HG03159 (cell line): ENCODE measurements at regions not wholly inside any gene's neighbourhood (a gene's known extent, or its start where the extent isn't known, plus 50 kb on each side); places are given as distances from the start of the nearest gene placed in this dataset.

Experiments
- ATAC-seq: cut with Tn5 transposase; IDR thresholded peaks from one replicate; pipeline ENCODE4 v1.9.1; 2021; ENCODE audit warnings: mild to moderate bottlenecking, moderate library complexity; ENCODE audit not compliant: unreplicated experiment

GRCh38 chr13:74973935-74974879 is 507.8 kb downstream of the TBC1D4 start:
- ATAC-seq: no peak

DNA sequence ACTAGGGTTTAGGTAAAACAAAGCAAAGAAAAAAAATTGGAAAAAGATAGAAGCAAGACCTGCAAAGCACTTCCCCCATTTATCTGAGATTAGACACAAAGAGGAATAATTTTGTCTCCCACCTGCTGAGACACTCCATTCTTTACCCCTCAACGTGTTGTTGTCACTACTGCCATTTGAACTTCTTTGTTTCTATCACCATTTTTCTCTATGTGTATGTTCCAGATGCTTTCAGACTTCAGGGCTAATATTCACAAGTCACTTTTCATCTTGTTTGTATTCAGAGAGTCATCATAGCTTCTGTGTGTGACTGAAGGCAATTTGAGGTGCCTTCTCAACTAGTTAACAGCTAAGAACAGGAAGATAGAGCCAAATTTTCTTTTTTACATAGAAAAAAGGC is 512.5 kb downstream of the TBC1D4 start:
- ATAC-seq: no peak

GRCh38 chr13:74966814-74967424 is 515.0 kb downstream of the TBC1D4 start:
- ATAC-seq: no peak

DNA sequence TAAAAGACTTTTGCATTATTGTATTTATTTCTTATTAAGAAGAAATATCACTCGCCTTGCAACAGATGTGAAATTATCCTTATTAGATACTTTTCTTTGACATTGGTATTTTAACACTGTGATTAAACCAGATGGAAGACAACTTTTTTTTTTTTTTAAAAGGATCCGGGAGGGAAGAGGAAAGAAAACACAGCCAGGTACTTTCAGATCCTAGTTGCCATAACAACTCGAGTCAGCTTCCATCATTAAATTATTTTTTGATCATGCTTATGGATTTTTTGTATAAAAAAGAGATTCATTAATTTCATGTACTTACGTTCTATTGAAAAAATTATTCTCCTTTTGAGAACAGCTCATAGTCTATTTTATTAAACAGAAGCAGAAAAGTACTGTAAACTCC is 515.7 kb downstream of the TBC1D4 start:
- ATAC-seq: no peak

DNA sequence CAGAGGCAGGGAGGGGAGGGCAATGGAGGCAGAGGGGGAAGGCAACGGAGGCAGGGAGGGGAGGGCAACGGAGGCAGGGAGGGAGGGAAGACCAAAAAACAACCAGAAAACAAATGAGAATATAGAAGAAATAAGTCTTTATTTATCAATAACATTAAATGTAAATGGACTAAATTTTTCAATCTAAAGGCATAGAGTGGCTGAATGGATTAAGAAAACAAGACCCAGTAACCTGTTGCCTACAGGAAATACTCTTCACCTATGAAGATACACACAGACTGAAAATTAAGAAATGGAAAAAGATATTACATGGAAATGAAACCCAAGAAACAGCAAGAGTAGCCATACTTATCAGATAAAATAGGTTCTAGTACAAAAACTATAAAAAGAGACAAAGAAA is 536.3 kb downstream of the TBC1D4 start:
- no peak for ATAC-seq

DNA sequence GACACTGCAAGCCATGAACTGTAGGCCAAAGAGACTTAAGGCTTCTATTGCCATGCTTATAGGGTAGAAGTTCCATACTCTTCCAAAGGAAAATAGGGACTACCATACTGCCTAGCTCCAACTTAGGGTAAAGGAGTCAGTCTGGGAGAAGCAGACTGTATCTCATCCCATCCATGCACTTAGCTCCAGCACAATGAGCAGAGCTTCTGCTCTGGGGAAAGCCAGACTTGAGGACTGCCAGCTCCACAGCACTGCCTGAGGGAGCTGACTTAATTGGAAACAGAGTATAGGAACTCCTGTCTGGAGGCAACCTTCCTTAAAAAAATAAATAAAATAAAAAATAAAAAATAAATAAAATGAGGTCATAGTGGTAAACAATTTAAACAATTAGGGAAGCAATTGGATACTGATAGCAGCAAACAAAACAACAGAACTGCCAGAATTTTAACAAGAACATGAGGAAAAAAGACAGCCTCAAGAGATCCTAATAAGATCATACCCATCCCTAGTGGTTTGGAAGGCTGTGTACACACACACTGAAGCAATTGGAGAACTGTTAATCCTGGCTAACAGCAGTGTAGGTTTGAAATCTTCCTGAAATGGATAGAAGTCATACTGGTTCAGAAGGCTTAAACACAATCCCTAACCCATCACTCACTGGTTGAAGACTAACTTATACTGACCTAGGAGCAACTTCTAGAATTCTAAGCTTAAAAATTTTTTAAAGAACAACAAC is 550.1 kb downstream of the TBC1D4 start:
- ATAC-seq: no peak

DNA sequence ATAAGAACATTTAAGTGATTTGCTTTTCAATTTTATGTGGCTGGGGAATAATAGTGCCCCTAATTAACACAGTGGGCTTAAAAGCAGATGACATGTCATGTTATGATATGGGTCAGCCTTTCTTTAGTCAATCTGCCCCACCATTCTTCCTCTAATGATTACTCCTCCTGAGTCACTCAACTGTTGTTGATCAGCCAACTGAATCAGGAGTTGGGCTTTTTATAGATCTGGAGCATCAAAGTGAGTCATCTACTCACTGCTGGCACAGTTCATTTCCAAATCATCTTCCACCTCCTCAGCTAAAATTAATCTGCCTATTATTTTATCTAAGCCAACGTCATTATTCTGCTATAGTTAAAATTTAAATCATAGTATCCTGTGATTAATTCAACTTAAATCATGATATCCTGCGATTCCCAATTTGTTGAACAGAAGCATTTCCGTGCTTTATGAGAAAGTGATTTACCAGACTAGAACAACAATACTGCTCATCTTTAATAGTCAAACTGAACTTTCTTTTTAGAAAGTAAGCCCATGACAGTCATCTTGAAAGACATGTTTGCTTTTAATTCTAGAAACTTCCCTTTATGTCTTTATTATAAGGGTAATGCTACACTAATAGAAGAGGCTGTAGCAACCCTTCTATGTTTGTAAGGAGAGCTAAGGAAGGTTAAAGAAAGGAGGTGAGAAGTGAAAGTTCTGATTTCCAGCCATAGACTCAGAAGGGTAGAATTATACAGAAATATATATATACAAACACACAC is 551.4 kb downstream of the TBC1D4 start:
- ATAC-seq: no peak

- no peak for ATAC-seq
Observed at GRCh38 chr13:74929436-74929835, 552.5 kb downstream of the TBC1D4 start.

- ATAC-seq: no peak
Observed at GRCh38 chr13:74927823-74928222, 554.1 kb downstream of the TBC1D4 start.

DNA sequence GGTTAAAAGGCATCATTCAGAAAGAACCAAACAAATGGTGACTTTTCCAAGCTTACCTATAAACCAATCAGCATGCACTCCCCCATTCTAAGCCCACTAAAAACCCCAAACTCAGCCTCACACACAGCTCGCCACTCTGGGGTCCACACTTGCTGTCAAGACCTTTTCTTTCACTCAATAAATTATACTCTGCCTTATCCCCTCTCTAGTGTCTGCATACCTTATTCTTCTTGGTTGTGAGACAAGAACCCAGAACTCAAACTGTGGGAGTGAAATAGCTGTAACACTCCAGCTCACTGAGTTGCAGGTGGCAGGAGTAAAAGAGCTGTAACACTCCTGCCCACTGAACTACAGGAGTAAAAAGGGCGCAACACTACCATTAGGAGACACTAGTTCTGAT is 559.0 kb downstream of the TBC1D4 start:
- no peak for ATAC-seq

DNA sequence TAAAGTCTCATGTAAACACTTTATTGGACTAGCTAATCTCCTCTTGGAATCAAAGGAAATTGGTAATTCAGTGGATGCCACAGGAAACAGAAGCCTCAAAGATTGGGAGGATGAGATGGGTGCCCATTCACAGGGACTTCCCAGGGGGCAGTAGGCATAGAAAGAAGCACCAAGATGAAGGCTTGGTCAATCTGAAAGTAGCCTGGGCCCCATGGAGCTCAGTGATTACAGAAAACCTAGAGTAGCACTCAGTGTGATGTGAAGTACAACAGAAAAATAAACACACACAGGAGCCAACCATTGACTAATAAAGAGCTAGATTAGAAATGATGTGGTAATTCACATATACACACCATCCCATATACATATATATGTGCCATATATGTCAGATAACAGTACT is 560.6 kb downstream of the TBC1D4 start:
- ATAC-seq: no peak

DNA sequence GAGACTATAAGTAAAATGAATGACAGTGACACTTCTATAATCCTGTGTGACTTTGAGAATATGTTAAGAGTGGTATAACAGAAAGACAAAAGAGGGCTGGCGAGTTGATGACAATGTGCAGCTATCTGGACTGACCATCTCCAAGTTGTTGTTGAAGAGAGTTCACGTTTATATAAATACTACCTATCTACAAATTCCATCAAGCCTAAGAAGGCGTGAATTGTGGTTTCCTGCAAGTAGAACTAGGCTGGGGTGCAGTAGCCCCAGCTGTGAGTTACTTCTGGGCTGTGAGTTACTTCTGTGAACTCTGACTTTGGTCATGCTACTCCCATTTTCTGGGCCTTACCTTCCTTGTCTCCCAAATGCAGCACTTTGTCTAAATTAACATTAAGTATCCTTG is 561.0 kb downstream of the TBC1D4 start:
- no peak for ATAC-seq

GRCh38 chr13:74920361-74920760 is 561.6 kb downstream of the TBC1D4 start:
- no peak for ATAC-seq

DNA sequence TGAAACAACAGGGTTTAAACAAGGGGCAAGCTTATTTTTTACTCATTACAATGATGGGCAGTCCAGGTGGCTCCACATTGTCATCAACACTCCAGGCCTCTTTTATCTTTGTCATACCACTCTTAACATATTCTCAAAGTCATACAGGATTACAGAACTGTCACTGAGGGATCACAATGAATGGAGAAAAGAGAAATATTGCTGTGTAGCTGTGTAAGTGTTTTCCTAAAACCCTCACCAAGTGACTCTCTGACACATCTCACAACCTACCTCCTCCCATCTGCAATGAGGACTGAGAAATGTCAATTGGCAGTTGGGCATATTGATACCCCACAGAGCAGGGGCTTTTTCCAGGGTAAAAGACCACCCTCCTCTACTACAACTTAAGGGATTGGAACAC is 562.1 kb downstream of the TBC1D4 start:
- no peak for ATAC-seq

DNA sequence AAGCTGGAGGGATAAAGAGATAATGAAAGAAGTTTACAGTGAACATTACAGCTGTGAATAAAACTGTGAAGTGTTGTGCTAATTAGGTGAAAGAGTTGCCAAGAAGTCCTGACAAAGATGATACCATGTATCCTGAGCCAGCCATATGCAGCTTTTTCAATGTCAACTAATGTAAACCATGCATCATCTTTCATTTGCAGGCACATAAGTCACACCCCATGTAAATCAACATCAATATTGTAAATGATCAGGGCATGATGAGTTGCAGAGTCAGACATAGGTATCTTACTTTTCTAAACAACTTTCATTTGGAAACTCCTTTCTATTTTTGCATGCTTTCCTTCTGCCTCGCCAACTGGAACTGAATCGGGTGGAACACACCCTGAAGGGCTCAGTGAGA is 569.1 kb downstream of the TBC1D4 start:
- no peak for ATAC-seq

DNA sequence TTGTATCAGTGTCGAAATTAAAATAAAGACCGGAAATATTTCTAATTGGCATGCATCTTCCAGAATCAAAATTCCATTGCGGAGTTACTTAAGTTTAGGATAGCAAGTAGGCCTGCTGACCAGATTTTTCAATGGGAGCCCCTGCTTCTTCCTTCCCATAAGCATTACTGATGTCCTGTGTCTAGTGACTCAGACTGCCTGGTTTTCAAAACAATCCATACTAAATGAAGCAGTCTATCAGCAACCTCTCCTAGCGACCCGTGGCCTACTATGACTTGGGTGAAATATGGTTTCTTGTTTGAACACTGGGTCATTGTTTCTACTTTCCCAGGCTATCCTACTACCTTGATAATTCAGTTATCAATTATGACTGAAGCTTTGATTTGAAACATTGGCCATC is 571.6 kb downstream of the TBC1D4 start:
- ATAC-seq: no peak

DNA sequence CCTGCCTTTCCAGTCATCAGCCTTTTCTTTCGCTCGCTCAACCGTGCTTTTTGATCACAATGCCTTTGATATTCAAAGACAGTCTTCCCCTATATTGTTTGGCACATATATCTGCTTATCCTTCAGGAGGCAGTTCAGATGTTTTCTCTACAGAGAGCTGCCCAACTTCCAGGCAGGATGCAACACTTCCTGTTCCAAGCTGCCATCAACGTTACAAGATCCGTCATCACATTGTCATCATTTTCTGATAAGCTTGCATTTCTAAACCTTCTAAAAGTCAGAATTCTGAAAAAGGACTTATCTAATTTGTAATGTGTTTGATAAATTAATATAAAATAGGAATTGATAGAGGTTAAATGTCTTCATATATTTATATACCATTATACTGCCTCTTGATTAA is 574.2 kb downstream of the TBC1D4 start:
- no peak for ATAC-seq

GRCh38 chr13:74904556-74904955 is 577.4 kb downstream of the TBC1D4 start:
- ATAC-seq: no peak

GRCh38 chr13:74895042-74895796 is 586.8 kb downstream of the TBC1D4 start:
- ATAC-seq: no peak

- no peak for ATAC-seq
Observed at GRCh38 chr13:74892096-74892495, 589.9 kb downstream of the TBC1D4 start.
